Right lobe of liver (tissue), 4 donors: ENCODE measurements at regions not wholly inside any gene's neighbourhood (a gene's known extent, or its start where the extent isn't known, plus 50 kb on each side); places are given as distances from the start of the nearest gene placed in this dataset.

Experiments
- POLR2A ChIP-seq: fragments of 450-650 bp; IDR thresholded peaks from one replicate; pipeline ENCODE4 v1.6.1; 2017; ENCODE audit warnings: antibody characterized with exemption, mild to moderate bottlenecking
- TF ChIP-seq, protein P1 (sequence below), 4 donors: fragments of 200-600 bp in 3 of 4; fragments of 450-650 bp in 1 of 4; IDR thresholded peaks; one replicate each; pipeline versions ENCODE4 v1.5.1 to v1.8.0; 2016 to 2022; ENCODE audit warnings: antibody characterized with exemption in 4 of 4, mild to moderate bottlenecking in 2 of 4
- donor health status: DM: no; HTN: no; CAD: no.
- donor health status: DM: no; HTN: no; CAD: no.
- donor health status: DM: no; HTN: yes; CAD: no.

DNA sequence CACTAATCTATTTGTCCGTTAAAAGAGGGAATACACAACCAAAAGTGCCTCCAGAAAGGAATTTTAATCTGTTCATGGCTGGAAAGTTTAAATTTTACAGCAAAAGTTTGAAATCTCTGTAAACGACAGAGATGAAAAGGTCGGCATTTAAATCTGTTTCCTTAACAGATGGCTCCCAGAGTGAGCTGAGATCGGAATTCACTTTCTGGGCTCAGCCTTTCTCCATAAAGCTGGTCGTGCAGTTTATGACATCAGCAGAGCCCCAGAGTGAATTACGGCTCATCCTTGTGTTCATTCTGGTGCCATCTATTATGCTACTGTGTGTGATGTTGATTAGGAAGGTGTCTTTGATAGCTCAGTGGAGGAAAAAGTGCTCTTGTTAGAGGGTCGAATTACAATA is 117.6 kb upstream of the ZFP64 start:
- TF ChIP-seq, protein P1, sequence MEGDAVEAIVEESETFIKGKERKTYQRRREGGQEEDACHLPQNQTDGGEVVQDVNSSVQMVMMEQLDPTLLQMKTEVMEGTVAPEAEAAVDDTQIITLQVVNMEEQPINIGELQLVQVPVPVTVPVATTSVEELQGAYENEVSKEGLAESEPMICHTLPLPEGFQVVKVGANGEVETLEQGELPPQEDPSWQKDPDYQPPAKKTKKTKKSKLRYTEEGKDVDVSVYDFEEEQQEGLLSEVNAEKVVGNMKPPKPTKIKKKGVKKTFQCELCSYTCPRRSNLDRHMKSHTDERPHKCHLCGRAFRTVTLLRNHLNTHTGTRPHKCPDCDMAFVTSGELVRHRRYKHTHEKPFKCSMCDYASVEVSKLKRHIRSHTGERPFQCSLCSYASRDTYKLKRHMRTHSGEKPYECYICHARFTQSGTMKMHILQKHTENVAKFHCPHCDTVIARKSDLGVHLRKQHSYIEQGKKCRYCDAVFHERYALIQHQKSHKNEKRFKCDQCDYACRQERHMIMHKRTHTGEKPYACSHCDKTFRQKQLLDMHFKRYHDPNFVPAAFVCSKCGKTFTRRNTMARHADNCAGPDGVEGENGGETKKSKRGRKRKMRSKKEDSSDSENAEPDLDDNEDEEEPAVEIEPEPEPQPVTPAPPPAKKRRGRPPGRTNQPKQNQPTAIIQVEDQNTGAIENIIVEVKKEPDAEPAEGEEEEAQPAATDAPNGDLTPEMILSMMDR (IDR thresholded peaks at IDR 0.05) = no peak
- TF ChIP-seq POLR2A = no peak
